HG03432 (cell line): ENCODE measurements at regions not wholly inside any gene's neighbourhood (a gene's known extent, or its start where the extent isn't known, plus 50 kb on each side); places are given as distances from the start of the nearest gene placed in this dataset.

Experiments
- ATAC-seq: cut with Tn5 transposase; IDR thresholded peaks from one replicate; pipeline ENCODE4 v1.9.1; 2021; ENCODE audit warnings: mild to moderate bottlenecking, moderate library complexity; ENCODE audit not compliant: unreplicated experiment

- ATAC-seq = no peak
Observed at GRCh38 chr13:104466016-104466415, 1399.8 kb upstream of the SLC10A2 start.

GRCh38 chr13:104461049-104461448 is 1394.8 kb upstream of the SLC10A2 start:
- no peak for ATAC-seq

- ATAC-seq = no peak
Observed at GRCh38 chr13:104460554-104460953, 1394.3 kb upstream of the SLC10A2 start.

GRCh38 chr13:104450006-104450405 is 1383.8 kb upstream of the SLC10A2 start:
- no peak for ATAC-seq

GRCh38 chr13:104447348-104447747 is 1381.1 kb upstream of the SLC10A2 start:
- ATAC-seq = no peak

GRCh38 chr13:104442536-104442935 is 1376.3 kb upstream of the SLC10A2 start:
- ATAC-seq = no peak

GRCh38 chr13:104436555-104436954 is 1370.3 kb upstream of the SLC10A2 start:
- ATAC-seq = no peak

GRCh38 chr13:104431895-104432294 is 1365.7 kb upstream of the SLC10A2 start:
- ATAC-seq = no peak

- ATAC-seq = no peak
Observed at GRCh38 chr13:104426435-104426834, 1360.2 kb upstream of the SLC10A2 start.

- no peak for ATAC-seq
Observed at GRCh38 chr13:104422668-104423067, 1356.5 kb upstream of the SLC10A2 start.

GRCh38 chr13:104416973-104417372 is 1350.8 kb upstream of the SLC10A2 start:
- no peak for ATAC-seq

GRCh38 chr13:104414771-104415170 is 1348.6 kb upstream of the SLC10A2 start:
- ATAC-seq = no peak

- no peak for ATAC-seq
Observed at GRCh38 chr13:104414181-104414580, 1348.0 kb upstream of the SLC10A2 start.

GRCh38 chr13:104411141-104411765 is 1345.0 kb upstream of the SLC10A2 start:
- no peak for ATAC-seq

GRCh38 chr13:104408733-104409132 is 1342.5 kb upstream of the SLC10A2 start:
- no peak for ATAC-seq

- no peak for ATAC-seq
Observed at GRCh38 chr13:104404325-104404724, 1338.1 kb upstream of the SLC10A2 start.

- no peak for ATAC-seq
Observed at GRCh38 chr13:104389691-104390090, 1323.5 kb upstream of the SLC10A2 start.

- no peak for ATAC-seq
Observed at GRCh38 chr13:104387510-104387909, 1321.3 kb upstream of the SLC10A2 start.

- no peak for ATAC-seq
Observed at GRCh38 chr13:104385404-104385803, 1319.2 kb upstream of the SLC10A2 start.

GRCh38 chr13:104382951-104383350 is 1316.7 kb upstream of the SLC10A2 start:
- ATAC-seq = no peak

- ATAC-seq = no peak
Observed at GRCh38 chr13:104376588-104376987, 1310.4 kb upstream of the SLC10A2 start.

- ATAC-seq = no peak
Observed at GRCh38 chr13:104375614-104376013, 1309.4 kb upstream of the SLC10A2 start.

- no peak for ATAC-seq
Observed at GRCh38 chr13:104372095-104372655, 1306.0 kb upstream of the SLC10A2 start.
